H9 (cell line): ENCODE measurements at regions not wholly inside any gene's neighbourhood (a gene's known extent, or its start where the extent isn't known, plus 50 kb on each side); places are given as distances from the start of the nearest gene placed in this dataset.
"Not testable (repeated sequence)": the region's sequence is repeated elsewhere in the genome, so short reads cannot be mapped to it uniquely, and the experiment has no call there.

ENCODE experiments used
- DNase-seq: peaks from one replicate; pipeline ENCODE4 v3.0.0-alpha.2; 2017
- H2AFZ ChIP-seq: one replicate; pipeline ENCODE4 v1.6.1; 2013; ENCODE audit warnings: mild to moderate bottlenecking, low read length, control low read depth, moderate library complexity
- H2AK5ac ChIP-seq: 2 replicates; pipeline ENCODE4 v1.6.1; 2013; ENCODE audit warnings: low read length, control low read depth, mixed read lengths; ENCODE audit not compliant: insufficient read length
- H2BK120ac ChIP-seq: one replicate; pipeline ENCODE4 v1.6.1; 2013; ENCODE audit warnings: low read depth, mild to moderate bottlenecking, low read length, control low read depth, inconsistent platforms; ENCODE audit not compliant: poor library complexity, severe bottlenecking
- H2BK12ac ChIP-seq: 2 replicates; pipeline ENCODE4 v1.6.1; 2013; ENCODE audit warnings: low read length, control low read depth, mixed read lengths, low read depth; ENCODE audit not compliant: insufficient read length
- H2BK15ac ChIP-seq: 2 replicates; pipeline ENCODE4 v1.6.1; 2013; ENCODE audit warnings: low read depth, low read length, control low read depth
- H2BK20ac ChIP-seq: one replicate; pipeline ENCODE4 v1.6.1; 2013; ENCODE audit warnings: low read depth, mild to moderate bottlenecking, low read length, control low read depth, inconsistent platforms; ENCODE audit not compliant: poor library complexity, severe bottlenecking
- H2BK5ac ChIP-seq: 2 replicates; pipeline ENCODE4 v1.6.1; 2013; ENCODE audit warnings: low read length, control low read depth, mixed read lengths; ENCODE audit not compliant: insufficient read length
- H3K14ac ChIP-seq: 2 replicates; pipeline ENCODE4 v1.6.1; 2013; ENCODE audit warnings: low read length, control low read depth; ENCODE audit not compliant: insufficient read depth
- H3K18ac ChIP-seq: 2 replicates; pipeline ENCODE4 v1.6.1; 2013; ENCODE audit warnings: low read depth, mild to moderate bottlenecking, mixed read lengths, low read length, control low read depth; ENCODE audit not compliant: insufficient read length
- H3K23ac ChIP-seq: 2 replicates; pipeline ENCODE4 v1.6.1; 2013; ENCODE audit warnings: low read length, control low read depth, mixed read lengths, low read depth; ENCODE audit not compliant: insufficient read length
- H3K23me2 ChIP-seq: 2 replicates; pipeline ENCODE4 v1.6.1; 2013; ENCODE audit warnings: low read depth, mild to moderate bottlenecking, mixed read lengths, low read length, control low read depth; ENCODE audit not compliant: insufficient read length, poor library complexity, severe bottlenecking
- H3K27ac ChIP-seq: 2 replicates; pipeline ENCODE4 v1.5.1; 2013; ENCODE audit warnings: low read length, control low read depth, mixed read lengths, low read depth; ENCODE audit not compliant: insufficient read length
- H3K27me3 ChIP-seq: 2 replicates; pipeline ENCODE4 v1.6.1; 2013; ENCODE audit warnings: low read length, control low read depth, inconsistent platforms; ENCODE audit not compliant: insufficient read depth
- H3K4ac ChIP-seq: 2 replicates; pipeline ENCODE4 v1.6.1; 2013; ENCODE audit warnings: low read depth, mild to moderate bottlenecking, control low read depth, inconsistent platforms, low read length, moderate library complexity
- H3K4me1 ChIP-seq: 2 replicates; pipeline ENCODE4 v1.6.1; 2013; ENCODE audit warnings: low read length, control low read depth, inconsistent platforms; ENCODE audit not compliant: insufficient read depth
- H3K4me2 ChIP-seq: 2 replicates; pipeline ENCODE4 v1.6.1; 2013; ENCODE audit warnings: low read length, control low read depth, mixed read lengths; ENCODE audit not compliant: insufficient read length, insufficient read depth
- H3K56ac ChIP-seq: 2 replicates; pipeline ENCODE4 v1.6.1; 2013; ENCODE audit warnings: low read depth, mild to moderate bottlenecking, mixed read lengths, low read length, control low read depth; ENCODE audit not compliant: insufficient read length
- H3K79me1 ChIP-seq: 2 replicates; pipeline ENCODE4 v1.6.1; 2013; ENCODE audit warnings: low read depth, mild to moderate bottlenecking, moderate library complexity, low read length, control low read depth, inconsistent platforms; ENCODE audit not compliant: insufficient read depth, poor library complexity, severe bottlenecking
- H3K79me2 ChIP-seq: 2 replicates; pipeline ENCODE4 v1.6.1; 2013; ENCODE audit warnings: low read length, control low read depth, inconsistent platforms; ENCODE audit not compliant: insufficient read depth
- H3K9ac ChIP-seq: 2 replicates; pipeline ENCODE4 v1.6.1; 2013; ENCODE audit warnings: low read length, control low read depth, mixed read lengths; ENCODE audit not compliant: insufficient read length; ENCODE audit errors: extremely low read depth
- H3K9me3 ChIP-seq: one replicate; pipeline ENCODE4 v1.6.1; 2013; ENCODE audit warnings: low read depth, low read length, inconsistent platforms; ENCODE audit not compliant: control insufficient read depth
- H3T11ph ChIP-seq: one replicate; pipeline ENCODE4 v1.6.1; 2013; ENCODE audit warnings: mild to moderate bottlenecking, low read length, control low read depth, inconsistent platforms
- H4K20me1 ChIP-seq: one replicate; pipeline ENCODE4 v1.6.1; 2013; ENCODE audit not compliant: control insufficient read depth, insufficient read length, insufficient read depth
- H4K5ac ChIP-seq: 2 replicates; pipeline ENCODE4 v1.6.1; 2013; ENCODE audit warnings: low read depth, mild to moderate bottlenecking, mixed read lengths, low read length, control low read depth; ENCODE audit not compliant: insufficient read length
- H4K8ac ChIP-seq: replicated peaks from 2 replicates; pipeline ENCODE4 v1.6.1; 2013; ENCODE audit warnings: low read length, control low read depth, mixed read lengths, low read depth; ENCODE audit not compliant: insufficient read length
- H4K91ac ChIP-seq: 2 replicates; pipeline ENCODE4 v1.6.1; 2013; ENCODE audit warnings: low read depth, mild to moderate bottlenecking, moderate library complexity, mixed read lengths, low read length, control low read depth; ENCODE audit not compliant: insufficient read length
- H3K27ac Mint-ChIP-seq, 3 experiments: 2 replicates in 2 of 3; 3 replicates in 1 of 3; pipeline ENCODE4 v1.8.0; 2020 to 2021; ENCODE audit warnings: mixed read lengths in 3 of 3, mild to moderate bottlenecking in 1 of 3, moderate library complexity in 1 of 3
- H3K27me3 Mint-ChIP-seq: 2 replicates; pipeline ENCODE4 v1.8.0; 2021; ENCODE audit warnings: low read depth, mild to moderate bottlenecking, moderate library complexity, mixed read lengths
- H3K36me3 Mint-ChIP-seq, 3 experiments: 2 replicates in 2 of 3; 3 replicates in 1 of 3; pipeline ENCODE4 v1.8.0; 2020 to 2021; ENCODE audit warnings: low read depth in 3 of 3, mixed read lengths in 3 of 3; ENCODE audit not compliant: insufficient read depth in 1 of 3
- H3K4me1 Mint-ChIP-seq, 2 experiments: 2 replicates each; pipeline ENCODE4 v1.8.0; 2020; ENCODE audit warnings: mixed read lengths in 2 of 2
- H3K4me3 Mint-ChIP-seq, 2 experiments: 2 replicates in 1 of 2; 3 replicates in 1 of 2; pipeline ENCODE4 v1.8.0; 2020 to 2021; ENCODE audit warnings: mild to moderate bottlenecking in 2 of 2, mixed read lengths in 2 of 2, moderate library complexity in 1 of 2
- H3K9me3 Mint-ChIP-seq, 2 experiments: 2 replicates in 1 of 2; 3 replicates in 1 of 2; pipeline ENCODE4 v1.8.0; 2020; ENCODE audit warnings: mild to moderate bottlenecking in 2 of 2, mixed read lengths in 2 of 2, moderate library complexity in 1 of 2
- WGBS: extraction: QIAGEN DNeasy Blood & Tissue Kit; methylation state at CpG from one replicate; pipeline ENCODE4 v1.1.7; 2013; ENCODE audit warnings: missing lambda C conversion rate, low lambda C conversion rate, mixed read lengths; ENCODE audit not compliant: insufficient read length; ENCODE audit errors: extremely low coverage; 5-methylcytosine and 5-hydroxymethylcytosine counted together

GRCh38 chr22:11578551-11578950, 3949.4 kb upstream of the OR11H1 start:
- H2BK5ac ChIP-seq, H3K56ac ChIP-seq, H3K4me1 ChIP-seq, H3K18ac ChIP-seq, H3K14ac ChIP-seq, H3K4me2 ChIP-seq, H2AFZ ChIP-seq, H3K4me3 Mint-ChIP-seq, H3K23ac ChIP-seq, H3K4ac ChIP-seq, H4K8ac ChIP-seq, H3K4me1 Mint-ChIP-seq, H2BK20ac ChIP-seq, H3K79me1 ChIP-seq, H3T11ph ChIP-seq, H3K79me2 ChIP-seq, H2BK12ac ChIP-seq, H4K5ac ChIP-seq, DNase-seq, H2BK120ac ChIP-seq, H2BK15ac ChIP-seq, H3K27me3 ChIP-seq, H3K23me2 ChIP-seq, H4K91ac ChIP-seq, H4K20me1 ChIP-seq, H2AK5ac ChIP-seq, H3K27ac Mint-ChIP-seq, H3K27ac ChIP-seq, H3K9ac ChIP-seq: not testable (repeated sequence)
- Mint-ChIP-seq H3K9me3 (peaks cover 95 to 96% of the 10 kb centered on the region in 2 experiments), H3K36me3 (peaks cover 18 to 81% (median 61%) of the 10 kb centered on the region in 3 experiments), H3K27me3 (peaks cover 13% of the 10 kb centered on the region)
- WGBS = no CpG with 5 or more reads among the region's 3 CpGs
- peaks cover 86% of the 10 kb centered on the region for H3K9me3 ChIP-seq

- not testable (repeated sequence) for H2BK12ac ChIP-seq, H3K27me3 ChIP-seq, H3K23me2 ChIP-seq, H3K4me3 Mint-ChIP-seq, H4K8ac ChIP-seq, H2BK15ac ChIP-seq, H3K4me1 ChIP-seq, H3K4me1 Mint-ChIP-seq, H3K18ac ChIP-seq, H3T11ph ChIP-seq, H3K9ac ChIP-seq, H3K14ac ChIP-seq, H3K79me2 ChIP-seq, H4K20me1 ChIP-seq, H3K4me2 ChIP-seq, H3K56ac ChIP-seq, H2AK5ac ChIP-seq, H2AFZ ChIP-seq, H2BK120ac ChIP-seq, H3K4ac ChIP-seq, H3K79me1 ChIP-seq, H4K5ac ChIP-seq, DNase-seq, H2BK5ac ChIP-seq, H3K23ac ChIP-seq, H3K27ac ChIP-seq, H3K27me3 Mint-ChIP-seq, H3K27ac Mint-ChIP-seq, H2BK20ac ChIP-seq, H4K91ac ChIP-seq
- no CpG with 5 or more reads among the region's 4 CpGs for WGBS
- Mint-ChIP-seq H3K9me3 (peaks cover 93 to 94% of the 10 kb centered on the region in 2 experiments), H3K36me3 (peaks cover 17 to 62% (median 52%) of the 10 kb centered on the region in 3 experiments)
- H3K9me3 ChIP-seq = peaks cover 86% of the 10 kb centered on the region
Observed at GRCh38 chr22:11582048-11582447, 3945.9 kb upstream of the OR11H1 start.
